ENCODE measurements at regions not wholly inside any gene's neighbourhood (a gene's known extent, or its start where the extent isn't known, plus 50 kb on each side); places are given as distances from the start of the nearest gene placed in this dataset.

GRCh38 chr3:55161231-55161630 is 233.4 kb upstream of the LRTM1 start:
- no peak for TF ChIP-seq CTCF (IDR thresholded peaks at IDR 0.05)
- H3K9me3 ChIP-seq, result no peaks in the 10 kb centered on the region
- DNase-seq, result no peak
- H3K27me3 ChIP-seq, result no peaks in the 10 kb centered on the region
- H3K36me3 ChIP-seq, result no peaks in the 10 kb centered on the region
- H3K9ac ChIP-seq (ENCODE audit: low read depth in 2 of 2, low read length in 2 of 2), result no peak overlapping the region
- no peak overlapping the region for H3K4me3 ChIP-seq
- no peaks in the 10 kb centered on the region for H3K4me1 ChIP-seq
- intact Hi-C loops (cut with DNase I), result no loop called here
- H3K27ac ChIP-seq, result no peak overlapping the region

- H3K27me3 ChIP-seq, result no peaks in the 10 kb centered on the region
- H3K4me1 ChIP-seq, result no peaks in the 10 kb centered on the region
- no peaks in the 10 kb centered on the region for H3K36me3 ChIP-seq
- H3K27ac ChIP-seq, result no peak overlapping the region
- no peak for TF ChIP-seq CTCF (IDR thresholded peaks at IDR 0.05)
- H3K9me3 ChIP-seq, result no peaks in the 10 kb centered on the region
- H3K9ac ChIP-seq (ENCODE audit: low read depth in 2 of 2, low read length in 2 of 2), result no peak overlapping the region
- intact Hi-C loops (cut with DNase I), result no loop called here
- H3K4me3 ChIP-seq, result no peak overlapping the region
- DNase-seq, result peak; percentile 18
Observed at GRCh38 chr3:55160241-55160983, 232.6 kb upstream of the LRTM1 start.

- H3K9ac ChIP-seq (ENCODE audit: low read depth in 2 of 2, low read length in 2 of 2), result no peak overlapping the region
- H3K9me3 ChIP-seq, result no peaks in the 10 kb centered on the region
- H3K27ac ChIP-seq, result no peak overlapping the region
- no peaks in the 10 kb centered on the region for H3K27me3 ChIP-seq
- no peaks in the 10 kb centered on the region for H3K36me3 ChIP-seq
- DNase-seq, result no peak
- H3K4me1 ChIP-seq, result no peaks in the 10 kb centered on the region
- TF ChIP-seq CTCF (IDR thresholded peaks at IDR 0.05), result no peak
- no peak overlapping the region for H3K4me3 ChIP-seq
- intact Hi-C loops (cut with DNase I), result no loop called here
Observed at GRCh38 chr3:55159711-55160110, 231.9 kb upstream of the LRTM1 start.

GRCh38 chr3:55159016-55159415 is 231.2 kb upstream of the LRTM1 start:
- DNase-seq, result no peak
- Histone ChIP-seq H3K9ac (ENCODE audit: low read depth in 2 of 2, low read length in 2 of 2) (no peak overlapping the region), H3K4me1 (no peaks in the 10 kb centered on the region), H3K27me3 (no peaks in the 10 kb centered on the region), H3K9me3 (no peaks in the 10 kb centered on the region), H3K27ac (no peak overlapping the region), H3K36me3 (no peaks in the 10 kb centered on the region), H3K4me3 (no peak overlapping the region)
- no peak for TF ChIP-seq CTCF (IDR thresholded peaks at IDR 0.05)
- intact Hi-C loops (cut with DNase I), result no loop called here

- no peaks in the 10 kb centered on the region for H3K27me3 ChIP-seq
- no peak for TF ChIP-seq CTCF (IDR thresholded peaks at IDR 0.05)
- H3K27ac ChIP-seq, result no peak overlapping the region
- intact Hi-C loops (cut with DNase I), result no loop called here
- DNase-seq, result no peak
- H3K4me1 ChIP-seq, result no peaks in the 10 kb centered on the region
- H3K9me3 ChIP-seq, result no peaks in the 10 kb centered on the region
- no peaks in the 10 kb centered on the region for H3K36me3 ChIP-seq
- H3K4me3 ChIP-seq, result no peak overlapping the region
- no peak overlapping the region for H3K9ac ChIP-seq (ENCODE audit: low read depth in 2 of 2, low read length in 2 of 2)
Observed at GRCh38 chr3:55158345-55158744, 230.5 kb upstream of the LRTM1 start.

Measured in colonic mucosa (tissue), 4 donors.